ENCODE measurements at regions not wholly inside any gene's neighbourhood (a gene's known extent, or its start where the extent isn't known, plus 50 kb on each side); places are given as distances from the start of the nearest gene placed in this dataset.
A peak's percentile ranks its signal among the peaks of the same experiment; 100 is the strongest.

- intact Hi-C loops (cut with DNase I), result no loop called here
- no peak for DNase-seq
Measured at GRCh38 chr12:118746960-118747359, 234.4 kb upstream of the SRRM4 start.

GRCh38 chr12:118747771-118748170 is 233.6 kb upstream of the SRRM4 start:
- intact Hi-C loops (cut with DNase I), result no loop called here
- no peak for DNase-seq

GRCh38 chr12:118748478-118749380 is 232.6 kb upstream of the SRRM4 start:
- DNase-seq, result no peak
- intact Hi-C loops (cut with DNase I), result no loop called here

GRCh38 chr12:118749646-118750045 is 231.7 kb upstream of the SRRM4 start:
- no peak for DNase-seq
- intact Hi-C loops (cut with DNase I), result no loop called here

- DNase-seq, result no peak
- intact Hi-C loops (cut with DNase I), result no loop called here
Measured at GRCh38 chr12:118750666-118751065, 230.7 kb upstream of the SRRM4 start.

- DNase-seq, result no peak
- intact Hi-C loops (cut with DNase I), result no loop called here
Measured at GRCh38 chr12:118751355-118751754, 230.0 kb upstream of the SRRM4 start.

- no peak for DNase-seq
- intact Hi-C loops (cut with DNase I), result no loop called here
Measured at GRCh38 chr12:118760623-118761022, 220.7 kb upstream of the SRRM4 start.

- peak in 3 of 10 donors; percentile 14 to 80 (median 70) for DNase-seq
- intact Hi-C loops (cut with DNase I), result no loop called here
Measured at GRCh38 chr12:118763234-118763633, 218.1 kb upstream of the SRRM4 start.

GRCh38 chr12:118773956-118774723 is 207.2 kb upstream of the SRRM4 start:
- intact Hi-C loops (cut with DNase I), result no loop called here
- peak; percentile 35 to 97 (median 80) for DNase-seq

GRCh38 chr12:118777504-118777903 is 203.8 kb upstream of the SRRM4 start:
- intact Hi-C loops (cut with DNase I), result no loop called here
- no peak for DNase-seq

- DNase-seq, result no peak
- intact Hi-C loops (cut with DNase I), result no loop called here
Measured at GRCh38 chr12:118778077-118778476, 203.3 kb upstream of the SRRM4 start.

- intact Hi-C loops (cut with DNase I), result no loop called here
- no peak for DNase-seq
Measured at GRCh38 chr12:118780939-118781338, 200.4 kb upstream of the SRRM4 start.

GRCh38 chr12:118781692-118782091 is 199.6 kb upstream of the SRRM4 start:
- DNase-seq, result no peak
- intact Hi-C loops (cut with DNase I), result no loop called here

- DNase-seq, result no peak
- intact Hi-C loops (cut with DNase I), result no loop called here
Measured at GRCh38 chr12:118783703-118784102, 197.6 kb upstream of the SRRM4 start.

GRCh38 chr12:118790578-118790977 is 190.8 kb upstream of the SRRM4 start:
- intact Hi-C loops (cut with DNase I), result no loop called here

GRCh38 chr12:118813778-118814357 is 167.5 kb upstream of the SRRM4 start:
- DNase-seq, result no peak
- intact Hi-C loops (cut with DNase I), result no loop called here

More at GRCh38 chr12:118790578-118790977, 190.8 kb upstream of the SRRM4 start:
- no peak for DNase-seq

- no peak for DNase-seq
- intact Hi-C loops (cut with DNase I), result no loop called here
Measured at GRCh38 chr12:118816296-118816695, 165.0 kb upstream of the SRRM4 start.

GRCh38 chr12:118821386-118821925 is 159.9 kb upstream of the SRRM4 start:
- DNase-seq, result no peak
- intact Hi-C loops (cut with DNase I), result loop anchor here (10.0 kb wide), 1 partner anchor 213 kb away; no protein-coding TSS in a partner anchor

- intact Hi-C loops (cut with DNase I), result loop anchor here (10.0 kb wide), 1 partner anchor 212 kb away; no protein-coding TSS in a partner anchor
- no peak for DNase-seq
Measured at GRCh38 chr12:118822512-118822911, 158.8 kb upstream of the SRRM4 start.

GRCh38 chr12:118827047-118827446 is 154.3 kb upstream of the SRRM4 start:
- intact Hi-C loops (cut with DNase I), result loop anchor here (5.0 to 10.0 kb wide), 2 partner anchors 208 to 420 kb away; no protein-coding TSS in a partner anchor
- DNase-seq, result no peak

GRCh38 chr12:118827606-118828005 is 153.7 kb upstream of the SRRM4 start:
- no peak for DNase-seq
- intact Hi-C loops (cut with DNase I), result loop anchor here (5.0 to 10.0 kb wide), 2 partner anchors 207 to 420 kb away; no protein-coding TSS in a partner anchor
